Right atrium auricular region (tissue), 2 donors: ENCODE measurements at regions not wholly inside any gene's neighbourhood (a gene's known extent, or its start where the extent isn't known, plus 50 kb on each side); places are given as distances from the start of the nearest gene placed in this dataset.

ENCODE experiments used
- DNase-seq: peaks from one replicate; pipeline ENCODE4 v3.0.0-alpha.2; 2019; ENCODE audit warnings: low spot score
- H3K27ac ChIP-seq, 2 donors: fragments of 200-600 bp; sonication (generic); 1 replicate in 1 of 2; 2 replicates in 1 of 2; pipeline ENCODE4 v1.5.1; 2016 to 2019
- H3K27me3 ChIP-seq, 2 donors: fragments of 200-600 bp; sonication (generic); one replicate each; pipeline versions ENCODE4 v1.5.1 to v1.6.0; 2017 to 2019
- H3K36me3 ChIP-seq: fragments of 200-600 bp; sonication (generic); one replicate; pipeline ENCODE4 v1.5.1; 2016
- H3K4me1 ChIP-seq, 2 donors: fragments of 200-600 bp; sonication (generic); one replicate each; pipeline versions ENCODE4 v1.5.1 to v1.6.0; 2017 to 2019
- H3K4me3 ChIP-seq, 2 donors: fragments of 200-600 bp; sonication (generic); 1 replicate in 1 of 2; 2 replicates in 1 of 2; pipeline ENCODE4 v1.5.1; 2017 to 2019; ENCODE audit warnings: mild to moderate bottlenecking in 1 of 2, moderate library complexity in 1 of 2
- H3K9me3 ChIP-seq, 2 donors: fragments of 200-600 bp; sonication (generic); one replicate each; pipeline ENCODE4 v1.5.1; 2019
- TF ChIP-seq, protein P1 (sequence below), 2 donors: fragments of 200-600 bp; sonication (generic); IDR thresholded peaks; one replicate each; pipeline ENCODE4 v1.5.1; 2019; ENCODE audit warnings: antibody characterized with exemption in 2 of 2

DNA sequence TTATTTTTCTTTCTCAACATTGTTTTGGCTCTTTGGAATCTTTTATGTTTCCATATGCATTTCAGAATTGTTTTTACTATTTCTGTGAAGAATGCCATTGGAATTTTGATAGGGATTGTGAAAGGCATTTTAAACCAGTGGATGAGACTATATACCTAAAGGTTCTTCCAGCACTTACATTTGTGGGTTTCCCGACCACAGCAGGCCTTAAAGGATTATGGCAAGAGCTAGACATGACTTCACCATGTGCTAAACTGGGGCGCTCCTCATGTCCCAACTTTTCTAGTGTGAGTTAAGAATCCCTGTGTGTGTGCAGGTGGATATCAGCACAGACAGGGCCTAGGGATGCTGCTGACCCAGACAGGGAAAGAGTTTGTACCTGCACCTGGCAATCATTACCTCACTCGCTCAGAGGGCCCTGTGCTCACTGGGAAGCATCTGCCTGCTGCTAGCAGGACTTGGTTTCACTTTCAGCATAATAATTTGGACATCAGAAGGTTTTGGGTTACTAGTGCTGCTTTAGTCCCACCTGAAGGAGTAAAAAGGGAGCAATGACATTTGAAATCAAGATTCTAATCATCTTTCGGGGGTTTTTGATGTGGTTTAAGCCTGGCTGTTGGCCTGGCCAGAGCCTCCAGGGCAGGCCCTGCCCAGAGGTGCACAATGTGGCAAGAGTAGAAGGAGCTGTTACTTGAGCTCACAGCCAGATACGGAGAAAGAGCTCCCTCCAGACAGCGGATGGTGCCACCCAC, 137.1 kb downstream of the CDC5L start:
- Histone ChIP-seq H3K4me1 (no peaks in the 10 kb centered on the region), H3K36me3 (no peaks in the 10 kb centered on the region), H3K4me3 (no peak overlapping the region), H3K9me3 (peaks cover 0 to 26% of the 10 kb centered on the region in 2 donors), H3K27ac (no peak overlapping the region), H3K27me3 (no peaks in the 10 kb centered on the region)
- no peak for DNase-seq
- TF ChIP-seq, protein P1, sequence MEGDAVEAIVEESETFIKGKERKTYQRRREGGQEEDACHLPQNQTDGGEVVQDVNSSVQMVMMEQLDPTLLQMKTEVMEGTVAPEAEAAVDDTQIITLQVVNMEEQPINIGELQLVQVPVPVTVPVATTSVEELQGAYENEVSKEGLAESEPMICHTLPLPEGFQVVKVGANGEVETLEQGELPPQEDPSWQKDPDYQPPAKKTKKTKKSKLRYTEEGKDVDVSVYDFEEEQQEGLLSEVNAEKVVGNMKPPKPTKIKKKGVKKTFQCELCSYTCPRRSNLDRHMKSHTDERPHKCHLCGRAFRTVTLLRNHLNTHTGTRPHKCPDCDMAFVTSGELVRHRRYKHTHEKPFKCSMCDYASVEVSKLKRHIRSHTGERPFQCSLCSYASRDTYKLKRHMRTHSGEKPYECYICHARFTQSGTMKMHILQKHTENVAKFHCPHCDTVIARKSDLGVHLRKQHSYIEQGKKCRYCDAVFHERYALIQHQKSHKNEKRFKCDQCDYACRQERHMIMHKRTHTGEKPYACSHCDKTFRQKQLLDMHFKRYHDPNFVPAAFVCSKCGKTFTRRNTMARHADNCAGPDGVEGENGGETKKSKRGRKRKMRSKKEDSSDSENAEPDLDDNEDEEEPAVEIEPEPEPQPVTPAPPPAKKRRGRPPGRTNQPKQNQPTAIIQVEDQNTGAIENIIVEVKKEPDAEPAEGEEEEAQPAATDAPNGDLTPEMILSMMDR (IDR thresholded peaks at IDR 0.05) = no peak

DNA sequence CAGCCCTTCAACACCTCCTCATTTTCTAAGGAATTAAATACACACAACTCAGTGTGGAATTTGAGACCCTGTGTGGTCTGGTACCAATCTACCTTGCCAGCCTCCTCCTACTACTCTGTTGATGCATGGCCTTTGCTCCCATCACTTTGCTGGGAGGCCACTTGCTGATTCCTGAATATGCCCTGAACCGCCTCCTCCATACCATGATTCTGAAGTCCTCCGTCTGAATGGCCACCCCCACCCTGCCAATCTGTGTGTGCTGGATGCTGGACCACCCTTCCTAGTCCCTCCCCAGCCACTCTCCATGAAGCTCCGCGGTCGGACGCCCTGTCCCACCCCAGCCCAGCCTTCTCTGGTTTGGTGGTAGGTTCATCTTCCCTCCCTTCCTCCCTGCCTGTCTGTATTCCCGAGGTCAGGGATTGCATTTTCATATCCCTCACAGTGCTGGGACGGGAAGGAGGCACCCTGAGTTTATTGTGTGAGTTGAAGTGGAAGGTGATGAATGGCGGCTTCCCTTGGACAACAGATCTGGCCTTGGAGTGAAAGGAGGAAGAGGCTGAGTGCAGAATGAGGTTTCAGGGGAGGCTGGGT, 138.3 kb downstream of the CDC5L start:
- Histone ChIP-seq H3K9me3 (peaks cover 0 to 23% of the 10 kb centered on the region in 2 donors), H3K27ac (no peak overlapping the region), H3K4me3 (no peak overlapping the region), H3K4me1 (no peaks in the 10 kb centered on the region), H3K36me3 (no peaks in the 10 kb centered on the region), H3K27me3 (no peaks in the 10 kb centered on the region)
- DNase-seq = no peak
- TF ChIP-seq, protein P1 (IDR thresholded peaks at IDR 0.05) = no peak

DNA sequence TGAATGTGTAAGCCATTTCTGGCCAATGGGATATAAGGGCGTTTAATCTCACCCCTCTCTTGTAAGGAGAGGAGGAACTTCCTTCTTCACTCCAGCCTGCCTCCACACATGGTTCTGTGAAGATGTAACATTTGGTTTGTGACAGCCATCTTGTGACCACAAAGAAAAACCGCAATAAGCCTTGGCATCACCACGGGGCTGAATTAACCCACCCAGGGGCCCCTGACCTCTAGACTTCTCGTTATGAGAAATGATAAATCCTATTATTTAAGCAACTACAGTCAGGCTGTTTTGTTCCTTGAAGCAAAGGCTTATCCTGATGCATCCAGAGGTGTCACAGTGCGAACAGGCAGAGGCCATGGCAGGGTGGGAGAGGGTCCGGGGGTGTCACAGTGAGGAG, 139.7 kb downstream of the CDC5L start:
- Histone ChIP-seq H3K4me1 (no peaks in the 10 kb centered on the region), H3K27me3 (no peaks in the 10 kb centered on the region), H3K9me3 (peaks cover 0 to 11% of the 10 kb centered on the region in 2 donors), H3K27ac (no peak overlapping the region), H3K4me3 (no peak overlapping the region), H3K36me3 (no peaks in the 10 kb centered on the region)
- DNase-seq = no peak
- TF ChIP-seq, protein P1 (IDR thresholded peaks at IDR 0.05) = no peak

DNA sequence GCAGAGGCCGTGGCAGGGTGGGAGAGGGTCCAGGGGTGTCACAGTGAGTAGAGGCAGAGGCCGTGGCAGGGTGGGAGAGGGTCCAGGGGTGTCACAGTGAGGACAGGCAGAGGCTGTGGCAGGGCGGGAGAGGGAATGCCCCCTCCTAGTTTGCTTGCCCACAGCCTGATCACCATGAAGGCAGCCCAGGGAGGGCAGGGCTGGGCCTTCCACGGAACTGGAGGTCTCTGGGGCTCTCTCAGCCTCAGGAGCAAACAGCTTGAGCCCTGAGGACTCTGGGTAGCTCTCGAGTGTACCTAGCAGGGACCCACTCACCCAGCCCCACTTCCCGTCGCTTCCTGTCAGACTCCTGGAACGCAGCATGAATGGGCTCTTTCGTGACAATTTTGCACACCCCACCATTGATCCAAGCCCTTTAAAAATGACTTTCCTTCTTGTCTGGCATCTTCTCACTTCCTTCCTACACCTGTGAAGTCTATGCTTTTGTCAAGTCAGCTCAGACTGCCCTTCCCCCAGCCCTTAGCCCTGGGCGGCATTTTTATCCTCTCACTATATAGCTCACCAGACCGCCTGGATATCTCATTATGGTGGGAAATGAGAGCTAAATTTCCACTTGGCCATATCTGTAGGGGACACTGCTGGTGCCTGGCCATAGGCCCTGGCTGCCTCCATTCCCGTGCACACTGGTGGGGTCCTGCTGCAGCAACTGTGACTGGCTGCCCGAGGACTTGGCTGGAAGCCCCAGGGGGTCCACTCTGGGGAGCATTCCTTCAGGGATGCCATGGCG, 140.3 kb downstream of the CDC5L start:
- Histone ChIP-seq H3K36me3 (no peaks in the 10 kb centered on the region), H3K4me3 (no peak overlapping the region), H3K27me3 (no peaks in the 10 kb centered on the region), H3K9me3 (peaks cover 0 to 11% of the 10 kb centered on the region in 2 donors), H3K4me1 (no peaks in the 10 kb centered on the region), H3K27ac (no peak overlapping the region)
- DNase-seq = no peak
- TF ChIP-seq, protein P1 (IDR thresholded peaks at IDR 0.05) = no peak

DNA sequence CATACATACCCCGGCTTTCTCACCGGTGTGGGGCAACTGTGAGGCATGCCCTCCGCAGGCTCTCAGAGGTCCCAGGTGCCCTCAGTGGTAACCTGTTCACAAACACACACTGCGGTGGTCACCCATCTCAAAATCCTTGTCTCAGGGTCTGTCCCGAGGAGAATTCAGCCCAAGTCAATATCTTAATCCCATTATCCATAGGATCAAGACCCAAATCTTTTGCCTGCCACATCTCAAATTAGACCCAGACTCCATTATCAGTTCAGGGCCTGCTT, 140.8 kb downstream of the CDC5L start:
- H3K36me3 ChIP-seq = no peaks in the 10 kb centered on the region
- H3K4me1 ChIP-seq = no peaks in the 10 kb centered on the region
- no peak overlapping the region for H3K4me3 ChIP-seq
- H3K27me3 ChIP-seq = no peaks in the 10 kb centered on the region
- H3K9me3 ChIP-seq = peaks cover 0 to 11% of the 10 kb centered on the region in 2 donors
- no peak overlapping the region for H3K27ac ChIP-seq
- DNase-seq = no peak
- TF ChIP-seq, protein P1 (IDR thresholded peaks at IDR 0.05) = no peak
